HL-60 (cell line): ENCODE measurements at regions not wholly inside any gene's neighbourhood (a gene's known extent, or its start where the extent isn't known, plus 50 kb on each side); places are given as distances from the start of the nearest gene placed in this dataset.

Experiments
- DNase-seq, 2 experiments: peaks; one replicate each; pipeline ENCODE4 v3.0.0-alpha.2; 2010 to 2020; ENCODE audit warnings: low read depth in 1 of 2, low spot score in 1 of 2
- H3K27ac ChIP-seq: fragments of 250-450 bp; sonication (Bioruptor Pico); replicated peaks from 2 replicates; pipeline ENCODE4 v1.5.1; 2020; ENCODE audit warnings: mild to moderate bottlenecking, moderate library complexity
- H3K27me3 ChIP-seq: fragments of 250-450 bp; sonication (Bioruptor Pico); 2 replicates; pipeline ENCODE4 v1.5.1; 2021; ENCODE audit warnings: mild to moderate bottlenecking, moderate library complexity; ENCODE audit not compliant: insufficient read depth, poor library complexity, severe bottlenecking
- H3K4me3 ChIP-seq: replicated peaks from 2 replicates; pipeline ENCODE4 v1.5.1; 2011; ENCODE audit warnings: mild to moderate bottlenecking, control low read depth, low read length; ENCODE audit not compliant: insufficient read depth
- GABPA ChIP-seq: IDR thresholded peaks from 2 replicates; pipeline ENCODE4 v1.6.1; 2012; ENCODE audit warnings: low read depth
- POLR2AphosphoS5 ChIP-seq: IDR thresholded peaks from 2 replicates; pipeline ENCODE4 v1.6.1; 2012; ENCODE audit warnings: low read depth
- REST ChIP-seq: IDR thresholded peaks from 2 replicates; pipeline ENCODE4 v1.6.1; 2012; ENCODE audit warnings: low read depth; ENCODE audit not compliant: insufficient replicate concordance
- SPI1 ChIP-seq: IDR thresholded peaks from 2 replicates; pipeline ENCODE4 v1.6.1; 2012; ENCODE audit warnings: low read depth, mild to moderate bottlenecking, borderline replicate concordance
- TF ChIP-seq, protein P1 (sequence below): IDR thresholded peaks from one replicate; pipeline ENCODE4 v1.5.1; 2011; ENCODE audit warnings: low read length, control low read depth, inconsistent platforms; ENCODE audit not compliant: insufficient read depth

GRCh38 chr1:30277415-30277814 lies 446.0 kb downstream of the MATN1 start:
- no peak overlapping the region for H3K4me3 ChIP-seq
- DNase-seq: no peak
- H3K27me3 ChIP-seq: peaks cover 3% of the 10 kb centered on the region
- H3K27ac ChIP-seq: no peak overlapping the region
- no peak for TF ChIP-seq GABPA
- TF ChIP-seq, protein P1, sequence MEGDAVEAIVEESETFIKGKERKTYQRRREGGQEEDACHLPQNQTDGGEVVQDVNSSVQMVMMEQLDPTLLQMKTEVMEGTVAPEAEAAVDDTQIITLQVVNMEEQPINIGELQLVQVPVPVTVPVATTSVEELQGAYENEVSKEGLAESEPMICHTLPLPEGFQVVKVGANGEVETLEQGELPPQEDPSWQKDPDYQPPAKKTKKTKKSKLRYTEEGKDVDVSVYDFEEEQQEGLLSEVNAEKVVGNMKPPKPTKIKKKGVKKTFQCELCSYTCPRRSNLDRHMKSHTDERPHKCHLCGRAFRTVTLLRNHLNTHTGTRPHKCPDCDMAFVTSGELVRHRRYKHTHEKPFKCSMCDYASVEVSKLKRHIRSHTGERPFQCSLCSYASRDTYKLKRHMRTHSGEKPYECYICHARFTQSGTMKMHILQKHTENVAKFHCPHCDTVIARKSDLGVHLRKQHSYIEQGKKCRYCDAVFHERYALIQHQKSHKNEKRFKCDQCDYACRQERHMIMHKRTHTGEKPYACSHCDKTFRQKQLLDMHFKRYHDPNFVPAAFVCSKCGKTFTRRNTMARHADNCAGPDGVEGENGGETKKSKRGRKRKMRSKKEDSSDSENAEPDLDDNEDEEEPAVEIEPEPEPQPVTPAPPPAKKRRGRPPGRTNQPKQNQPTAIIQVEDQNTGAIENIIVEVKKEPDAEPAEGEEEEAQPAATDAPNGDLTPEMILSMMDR: no peak
- no peak for TF ChIP-seq REST
- no peak for TF ChIP-seq POLR2AphosphoS5
- no peak for TF ChIP-seq SPI1

- peaks cover 3% of the 10 kb centered on the region for H3K27me3 ChIP-seq
- no peak overlapping the region for H3K27ac ChIP-seq
- TF ChIP-seq REST (no peak), GABPA (no peak), POLR2AphosphoS5 (no peak), SPI1 (no peak)
- TF ChIP-seq, protein P1: no peak
- H3K4me3 ChIP-seq: no peak overlapping the region
- DNase-seq: no peak
Observed at GRCh38 chr1:30275926-30276764, 447.2 kb downstream of the MATN1 start.

- no peak for DNase-seq
- no peak overlapping the region for H3K4me3 ChIP-seq
- TF ChIP-seq, protein P1: no peak
- TF ChIP-seq POLR2AphosphoS5 (no peak), REST (no peak), GABPA (no peak), SPI1 (no peak)
Observed at GRCh38 chr1:30274976-30275621, 448.3 kb downstream of the MATN1 start.

More at GRCh38 chr1:30274976-30275621, 448.3 kb downstream of the MATN1 start:
- no peaks in the 10 kb centered on the region for H3K27me3 ChIP-seq
- H3K27ac ChIP-seq: no peak overlapping the region
